H9 (cell line): ENCODE measurements at regions not wholly inside any gene's neighbourhood (a gene's known extent, or its start where the extent isn't known, plus 50 kb on each side); places are given as distances from the start of the nearest gene placed in this dataset.

Experiments used
- DNase-seq: peaks from one replicate; pipeline ENCODE4 v3.0.0-alpha.2; 2017
- H2AFZ ChIP-seq: one replicate; pipeline ENCODE4 v1.6.1; 2013; ENCODE audit warnings: mild to moderate bottlenecking, low read length, control low read depth, moderate library complexity
- H2AK5ac ChIP-seq: 2 replicates; pipeline ENCODE4 v1.6.1; 2013; ENCODE audit warnings: low read length, control low read depth, mixed read lengths; ENCODE audit not compliant: insufficient read length
- H2BK120ac ChIP-seq: one replicate; pipeline ENCODE4 v1.6.1; 2013; ENCODE audit warnings: low read depth, mild to moderate bottlenecking, low read length, control low read depth, inconsistent platforms; ENCODE audit not compliant: poor library complexity, severe bottlenecking
- H2BK12ac ChIP-seq: 2 replicates; pipeline ENCODE4 v1.6.1; 2013; ENCODE audit warnings: low read length, control low read depth, mixed read lengths, low read depth; ENCODE audit not compliant: insufficient read length
- H2BK15ac ChIP-seq: 2 replicates; pipeline ENCODE4 v1.6.1; 2013; ENCODE audit warnings: low read depth, low read length, control low read depth
- H2BK20ac ChIP-seq: one replicate; pipeline ENCODE4 v1.6.1; 2013; ENCODE audit warnings: low read depth, mild to moderate bottlenecking, low read length, control low read depth, inconsistent platforms; ENCODE audit not compliant: poor library complexity, severe bottlenecking
- H2BK5ac ChIP-seq: 2 replicates; pipeline ENCODE4 v1.6.1; 2013; ENCODE audit warnings: low read length, control low read depth, mixed read lengths; ENCODE audit not compliant: insufficient read length
- H3K14ac ChIP-seq: 2 replicates; pipeline ENCODE4 v1.6.1; 2013; ENCODE audit warnings: low read length, control low read depth; ENCODE audit not compliant: insufficient read depth
- H3K18ac ChIP-seq: 2 replicates; pipeline ENCODE4 v1.6.1; 2013; ENCODE audit warnings: low read depth, mild to moderate bottlenecking, mixed read lengths, low read length, control low read depth; ENCODE audit not compliant: insufficient read length
- H3K23ac ChIP-seq: 2 replicates; pipeline ENCODE4 v1.6.1; 2013; ENCODE audit warnings: low read length, control low read depth, mixed read lengths, low read depth; ENCODE audit not compliant: insufficient read length
- H3K23me2 ChIP-seq: 2 replicates; pipeline ENCODE4 v1.6.1; 2013; ENCODE audit warnings: low read depth, mild to moderate bottlenecking, mixed read lengths, low read length, control low read depth; ENCODE audit not compliant: insufficient read length, poor library complexity, severe bottlenecking
- H3K27ac ChIP-seq: 2 replicates; pipeline ENCODE4 v1.5.1; 2013; ENCODE audit warnings: low read length, control low read depth, mixed read lengths, low read depth; ENCODE audit not compliant: insufficient read length
- H3K27me3 ChIP-seq: 2 replicates; pipeline ENCODE4 v1.6.1; 2013; ENCODE audit warnings: low read length, control low read depth, inconsistent platforms; ENCODE audit not compliant: insufficient read depth
- H3K4ac ChIP-seq: 2 replicates; pipeline ENCODE4 v1.6.1; 2013; ENCODE audit warnings: low read depth, mild to moderate bottlenecking, control low read depth, inconsistent platforms, low read length, moderate library complexity
- H3K4me1 ChIP-seq: 2 replicates; pipeline ENCODE4 v1.6.1; 2013; ENCODE audit warnings: low read length, control low read depth, inconsistent platforms; ENCODE audit not compliant: insufficient read depth
- H3K4me2 ChIP-seq: 2 replicates; pipeline ENCODE4 v1.6.1; 2013; ENCODE audit warnings: low read length, control low read depth, mixed read lengths; ENCODE audit not compliant: insufficient read length, insufficient read depth
- H3K56ac ChIP-seq: 2 replicates; pipeline ENCODE4 v1.6.1; 2013; ENCODE audit warnings: low read depth, mild to moderate bottlenecking, mixed read lengths, low read length, control low read depth; ENCODE audit not compliant: insufficient read length
- H3K79me1 ChIP-seq: 2 replicates; pipeline ENCODE4 v1.6.1; 2013; ENCODE audit warnings: low read depth, mild to moderate bottlenecking, moderate library complexity, low read length, control low read depth, inconsistent platforms; ENCODE audit not compliant: insufficient read depth, poor library complexity, severe bottlenecking
- H3K79me2 ChIP-seq: 2 replicates; pipeline ENCODE4 v1.6.1; 2013; ENCODE audit warnings: low read length, control low read depth, inconsistent platforms; ENCODE audit not compliant: insufficient read depth
- H3K9ac ChIP-seq: 2 replicates; pipeline ENCODE4 v1.6.1; 2013; ENCODE audit warnings: low read length, control low read depth, mixed read lengths; ENCODE audit not compliant: insufficient read length; ENCODE audit errors: extremely low read depth
- H3K9me3 ChIP-seq: one replicate; pipeline ENCODE4 v1.6.1; 2013; ENCODE audit warnings: low read depth, low read length, inconsistent platforms; ENCODE audit not compliant: control insufficient read depth
- H3T11ph ChIP-seq: one replicate; pipeline ENCODE4 v1.6.1; 2013; ENCODE audit warnings: mild to moderate bottlenecking, low read length, control low read depth, inconsistent platforms
- H4K20me1 ChIP-seq: one replicate; pipeline ENCODE4 v1.6.1; 2013; ENCODE audit not compliant: control insufficient read depth, insufficient read length, insufficient read depth
- H4K5ac ChIP-seq: 2 replicates; pipeline ENCODE4 v1.6.1; 2013; ENCODE audit warnings: low read depth, mild to moderate bottlenecking, mixed read lengths, low read length, control low read depth; ENCODE audit not compliant: insufficient read length
- H4K8ac ChIP-seq: replicated peaks from 2 replicates; pipeline ENCODE4 v1.6.1; 2013; ENCODE audit warnings: low read length, control low read depth, mixed read lengths, low read depth; ENCODE audit not compliant: insufficient read length
- H4K91ac ChIP-seq: 2 replicates; pipeline ENCODE4 v1.6.1; 2013; ENCODE audit warnings: low read depth, mild to moderate bottlenecking, moderate library complexity, mixed read lengths, low read length, control low read depth; ENCODE audit not compliant: insufficient read length
- H3K27ac Mint-ChIP-seq, 3 experiments: 2 replicates in 2 of 3; 3 replicates in 1 of 3; pipeline ENCODE4 v1.8.0; 2020 to 2021; ENCODE audit warnings: mixed read lengths in 3 of 3, mild to moderate bottlenecking in 1 of 3, moderate library complexity in 1 of 3
- H3K27me3 Mint-ChIP-seq: 2 replicates; pipeline ENCODE4 v1.8.0; 2021; ENCODE audit warnings: low read depth, mild to moderate bottlenecking, moderate library complexity, mixed read lengths
- H3K36me3 Mint-ChIP-seq, 3 experiments: 2 replicates in 2 of 3; 3 replicates in 1 of 3; pipeline ENCODE4 v1.8.0; 2020 to 2021; ENCODE audit warnings: low read depth in 3 of 3, mixed read lengths in 3 of 3; ENCODE audit not compliant: insufficient read depth in 1 of 3
- H3K4me1 Mint-ChIP-seq, 2 experiments: 2 replicates each; pipeline ENCODE4 v1.8.0; 2020; ENCODE audit warnings: mixed read lengths in 2 of 2
- H3K4me3 Mint-ChIP-seq, 2 experiments: 2 replicates in 1 of 2; 3 replicates in 1 of 2; pipeline ENCODE4 v1.8.0; 2020 to 2021; ENCODE audit warnings: mild to moderate bottlenecking in 2 of 2, mixed read lengths in 2 of 2, moderate library complexity in 1 of 2
- H3K9me3 Mint-ChIP-seq, 2 experiments: 2 replicates in 1 of 2; 3 replicates in 1 of 2; pipeline ENCODE4 v1.8.0; 2020; ENCODE audit warnings: mild to moderate bottlenecking in 2 of 2, mixed read lengths in 2 of 2, moderate library complexity in 1 of 2
- WGBS: extraction: QIAGEN DNeasy Blood & Tissue Kit; methylation state at CpG from one replicate; pipeline ENCODE4 v1.1.7; 2013; ENCODE audit warnings: missing lambda C conversion rate, low lambda C conversion rate, mixed read lengths; ENCODE audit not compliant: insufficient read length; ENCODE audit errors: extremely low coverage; 5-methylcytosine and 5-hydroxymethylcytosine counted together
- TF ChIP-seq, protein P1 (sequence below): fragments of 200-600 bp; sonication (generic); conservative IDR thresholded peaks from 3 replicates; pipeline ENCODE4 v1.8.0; 2021; ENCODE audit warnings: antibody characterized with exemption, mild to moderate bottlenecking

DNA sequence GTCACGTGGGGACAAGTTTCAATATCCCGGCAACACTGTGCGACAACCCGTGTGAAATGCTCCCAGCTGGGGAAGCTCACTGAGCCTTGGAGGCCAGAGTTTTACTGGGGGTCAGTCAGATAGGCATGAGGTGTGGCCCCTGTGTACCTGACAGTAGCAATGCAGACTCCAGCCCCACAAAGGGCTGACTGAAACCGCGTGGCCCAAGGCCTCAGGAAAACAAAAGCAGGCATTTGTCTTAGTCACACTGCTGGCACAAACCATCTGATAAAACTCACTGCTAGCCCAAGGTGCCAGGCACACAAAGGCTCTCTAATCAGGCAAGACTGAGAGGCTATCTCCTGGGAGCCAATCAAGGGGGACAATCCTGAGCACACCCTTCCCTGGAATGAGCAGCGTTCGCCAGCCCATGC is 786.6 kb upstream of the RAB6C start:
- Mint-ChIP-seq H3K27me3 (peaks cover 15% of the 10 kb centered on the region), H3K27ac (no peak overlapping the region), H3K9me3 (no peaks in the 10 kb centered on the region; a peak in 1 of 5 replicates), H3K36me3 (peaks cover 0 to 2% (median 0%) of the 10 kb centered on the region in 3 experiments; a peak in 2 of 7 replicates), H3K4me3 (no peak overlapping the region), H3K4me1 (peaks cover 40 to 44% of the 10 kb centered on the region in 2 experiments)
- no peaks in the 10 kb centered on the region for H3K23me2 ChIP-seq
- H3K9me3 ChIP-seq = no peaks in the 10 kb centered on the region
- peak overlapping the region; percentile 82 for H2BK12ac ChIP-seq
- no CpG with 5 or more reads among the region's 8 CpGs for WGBS
- H2AK5ac ChIP-seq = no peak overlapping the region
- peak overlapping the region; percentile 53 for H3K14ac ChIP-seq
- DNase-seq = no peak
- H3K27me3 ChIP-seq = no peaks in the 10 kb centered on the region
- no peaks in the 10 kb centered on the region for H3K79me2 ChIP-seq
- no peak overlapping the region; the same call in 1 of the 2 replicates for H2BK15ac ChIP-seq
- no peak overlapping the region for H2BK120ac ChIP-seq
- H3K18ac ChIP-seq = peak overlapping the region; percentile 44
- no peaks in the 10 kb centered on the region for H3K79me1 ChIP-seq
- H2BK20ac ChIP-seq = no peak overlapping the region
- peaks cover 3% of the 10 kb centered on the region; the same call in 1 of the 2 replicates for H3K4me1 ChIP-seq
- H4K8ac ChIP-seq = no peak overlapping the region
- H2BK5ac ChIP-seq = no peak overlapping the region
- no peak overlapping the region for H4K5ac ChIP-seq
- no peaks in the 10 kb centered on the region for H4K20me1 ChIP-seq
- no peak overlapping the region for H3K56ac ChIP-seq
- H3K4me2 ChIP-seq = no peak overlapping the region
- no peak overlapping the region for H3T11ph ChIP-seq
- TF ChIP-seq, protein P1, sequence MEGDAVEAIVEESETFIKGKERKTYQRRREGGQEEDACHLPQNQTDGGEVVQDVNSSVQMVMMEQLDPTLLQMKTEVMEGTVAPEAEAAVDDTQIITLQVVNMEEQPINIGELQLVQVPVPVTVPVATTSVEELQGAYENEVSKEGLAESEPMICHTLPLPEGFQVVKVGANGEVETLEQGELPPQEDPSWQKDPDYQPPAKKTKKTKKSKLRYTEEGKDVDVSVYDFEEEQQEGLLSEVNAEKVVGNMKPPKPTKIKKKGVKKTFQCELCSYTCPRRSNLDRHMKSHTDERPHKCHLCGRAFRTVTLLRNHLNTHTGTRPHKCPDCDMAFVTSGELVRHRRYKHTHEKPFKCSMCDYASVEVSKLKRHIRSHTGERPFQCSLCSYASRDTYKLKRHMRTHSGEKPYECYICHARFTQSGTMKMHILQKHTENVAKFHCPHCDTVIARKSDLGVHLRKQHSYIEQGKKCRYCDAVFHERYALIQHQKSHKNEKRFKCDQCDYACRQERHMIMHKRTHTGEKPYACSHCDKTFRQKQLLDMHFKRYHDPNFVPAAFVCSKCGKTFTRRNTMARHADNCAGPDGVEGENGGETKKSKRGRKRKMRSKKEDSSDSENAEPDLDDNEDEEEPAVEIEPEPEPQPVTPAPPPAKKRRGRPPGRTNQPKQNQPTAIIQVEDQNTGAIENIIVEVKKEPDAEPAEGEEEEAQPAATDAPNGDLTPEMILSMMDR = no peak
- no peak overlapping the region for H3K23ac ChIP-seq
- no peak overlapping the region for H3K4ac ChIP-seq
- no peak overlapping the region for H3K27ac ChIP-seq
- H4K91ac ChIP-seq = no peak overlapping the region
- no peak overlapping the region for H3K9ac ChIP-seq
- no peak overlapping the region for H2AFZ ChIP-seq
